Midbrain (tissue), 1 donor: ENCODE measurements at regions not wholly inside any gene's neighbourhood (a gene's known extent, or its start where the extent isn't known, plus 50 kb on each side); places are given as distances from the start of the nearest gene placed in this dataset.
A peak's percentile ranks its signal among the peaks of the same experiment; 100 is the strongest.

Source experiments
- DNase-seq: peaks from one replicate; lab custom pipeline; 2025; lab: John Stamatoyannopoulos, UW

- DNase-seq, result no peak
Measured at GRCh38 chr16:79297805-79298204, 302.7 kb downstream of the MAF start.

- DNase-seq, result no peak
Measured at GRCh38 chr16:79297296-79297695, 303.2 kb downstream of the MAF start.

GRCh38 chr16:79296491-79296890 lies 304.0 kb downstream of the MAF start:
- DNase-seq, result no peak

- no peak for DNase-seq
Measured at GRCh38 chr16:79295746-79296145, 304.8 kb downstream of the MAF start.

- no peak for DNase-seq
Measured at GRCh38 chr16:79295162-79295561, 305.4 kb downstream of the MAF start.

GRCh38 chr16:79294568-79294967 lies 306.0 kb downstream of the MAF start:
- no peak for DNase-seq

- no peak for DNase-seq
Measured at GRCh38 chr16:79293836-79294460, 306.6 kb downstream of the MAF start.

GRCh38 chr16:79288066-79288465 lies 312.5 kb downstream of the MAF start:
- no peak for DNase-seq

- DNase-seq, result no peak
Measured at GRCh38 chr16:79287424-79287917, 313.1 kb downstream of the MAF start.

GRCh38 chr16:79286646-79287423 lies 313.7 kb downstream of the MAF start:
- DNase-seq, result peak; percentile 20

- DNase-seq, result no peak
Measured at GRCh38 chr16:79284766-79285165, 315.8 kb downstream of the MAF start.

GRCh38 chr16:79283578-79283977 lies 317.0 kb downstream of the MAF start:
- no peak for DNase-seq

- DNase-seq, result no peak
Measured at GRCh38 chr16:79282806-79283205, 317.7 kb downstream of the MAF start.

- DNase-seq, result no peak
Measured at GRCh38 chr16:79278506-79278905, 322.0 kb downstream of the MAF start.

- no peak for DNase-seq
Measured at GRCh38 chr16:79276501-79276900, 324.0 kb downstream of the MAF start.

- no peak for DNase-seq
Measured at GRCh38 chr16:79274264-79274663, 326.3 kb downstream of the MAF start.

- DNase-seq, result no peak
Measured at GRCh38 chr16:79272141-79272577, 328.4 kb downstream of the MAF start.

GRCh38 chr16:79271583-79271982 lies 329.0 kb downstream of the MAF start:
- DNase-seq, result no peak

GRCh38 chr16:79270011-79270410 lies 330.5 kb downstream of the MAF start:
- DNase-seq, result no peak

- DNase-seq, result no peak
Measured at GRCh38 chr16:79269211-79269863, 331.2 kb downstream of the MAF start.

- no peak for DNase-seq
Measured at GRCh38 chr16:79267781-79268180, 332.8 kb downstream of the MAF start.

- no peak for DNase-seq
Measured at GRCh38 chr16:79267146-79267545, 333.4 kb downstream of the MAF start.

GRCh38 chr16:79265701-79266100 lies 334.8 kb downstream of the MAF start:
- DNase-seq, result no peak
